ENCODE measurements at regions not wholly inside any gene's neighbourhood (a gene's known extent, or its start where the extent isn't known, plus 50 kb on each side); places are given as distances from the start of the nearest gene placed in this dataset.

GRCh38 chr18:75128051-75128605, 80.8 kb downstream of the PTGR3 start:
- in situ Hi-C loops (cut with HindIII; ENCODE audit: low sequenced_read_pairs), result no loop called here
- no peak for DNase-seq (ENCODE audit: low read depth, low spot score)
- no peak overlapping the region for H3K4me3 ChIP-seq (ENCODE audit: low read depth, low read length)
- TF ChIP-seq CTCF (IDR thresholded peaks at IDR 0.05; ENCODE audit: low read depth, low read length), result no peak

GRCh38 chr18:75127143-75128021, 81.6 kb downstream of the PTGR3 start:
- DNase-seq (ENCODE audit: low read depth, low spot score), result no peak
- in situ Hi-C loops (cut with HindIII; ENCODE audit: low sequenced_read_pairs), result no loop called here
- H3K4me3 ChIP-seq (ENCODE audit: low read depth, low read length), result no peak overlapping the region
- no peak for TF ChIP-seq CTCF (IDR thresholded peaks at IDR 0.05; ENCODE audit: low read depth, low read length)

- no peak for TF ChIP-seq CTCF (IDR thresholded peaks at IDR 0.05; ENCODE audit: low read depth, low read length)
- H3K4me3 ChIP-seq (ENCODE audit: low read depth, low read length), result no peak overlapping the region
- no peak for DNase-seq (ENCODE audit: low read depth, low spot score)
- in situ Hi-C loops (cut with HindIII; ENCODE audit: low sequenced_read_pairs), result no loop called here
These were observed 83.3 kb downstream of the PTGR3 start for GRCh38 chr18:75125382-75126331.

GRCh38 chr18:75124991-75125381, 84.0 kb downstream of the PTGR3 start:
- no peak for DNase-seq (ENCODE audit: low read depth, low spot score)
- in situ Hi-C loops (cut with HindIII; ENCODE audit: low sequenced_read_pairs), result no loop called here
- TF ChIP-seq CTCF (IDR thresholded peaks at IDR 0.05; ENCODE audit: low read depth, low read length), result no peak
- H3K4me3 ChIP-seq (ENCODE audit: low read depth, low read length), result no peak overlapping the region

- TF ChIP-seq CTCF (IDR thresholded peaks at IDR 0.05; ENCODE audit: low read depth, low read length), result no peak
- no peak overlapping the region for H3K4me3 ChIP-seq (ENCODE audit: low read depth, low read length)
- DNase-seq (ENCODE audit: low read depth, low spot score), result no peak
- in situ Hi-C loops (cut with HindIII; ENCODE audit: low sequenced_read_pairs), result no loop called here
These were observed 84.4 kb downstream of the PTGR3 start for GRCh38 chr18:75124551-75124950.

- TF ChIP-seq CTCF (IDR thresholded peaks at IDR 0.05; ENCODE audit: low read depth, low read length), result no peak
- in situ Hi-C loops (cut with HindIII; ENCODE audit: low sequenced_read_pairs), result no loop called here
- H3K4me3 ChIP-seq (ENCODE audit: low read depth, low read length), result no peak overlapping the region
- no peak for DNase-seq (ENCODE audit: low read depth, low spot score)
These were observed 85.8 kb downstream of the PTGR3 start for GRCh38 chr18:75123113-75123512.
